Globus pallidus (tissue), 1 donor: ENCODE measurements at regions not wholly inside any gene's neighbourhood (a gene's known extent, or its start where the extent isn't known, plus 50 kb on each side); places are given as distances from the start of the nearest gene placed in this dataset.

Experiments used
- DNase-seq: peaks from one replicate; pipeline ENCODE4 v3.0.0-alpha.2; 2015; ENCODE audit warnings: low spot score

- DNase-seq, result no peak
These were observed 131.7 kb downstream of the CLCN4 start for GRCh38 chrX:10288373-10288975.

- no peak for DNase-seq
These were observed 139.8 kb downstream of the CLCN4 start for GRCh38 chrX:10296576-10296975.

GRCh38 chrX:10310511-10310910 is 153.7 kb downstream of the CLCN4 start:
- no peak for DNase-seq

- DNase-seq, result no peak
These were observed 157.8 kb downstream of the CLCN4 start for GRCh38 chrX:10314530-10315104.

GRCh38 chrX:10325611-10326010 is 168.8 kb downstream of the CLCN4 start:
- DNase-seq, result no peak

GRCh38 chrX:10326578-10326977 is 169.8 kb downstream of the CLCN4 start:
- peak; percentile 11 for DNase-seq

GRCh38 chrX:10327651-10328050 is 170.9 kb downstream of the CLCN4 start:
- DNase-seq, result no peak

GRCh38 chrX:10329984-10330383 is 173.2 kb downstream of the CLCN4 start:
- DNase-seq, result no peak

GRCh38 chrX:10341309-10341708 is 184.5 kb downstream of the CLCN4 start:
- no peak for DNase-seq

GRCh38 chrX:10350221-10350620 is 193.4 kb downstream of the CLCN4 start:
- DNase-seq, result no peak

GRCh38 chrX:10350981-10351380 is 194.2 kb downstream of the CLCN4 start:
- no peak for DNase-seq

GRCh38 chrX:10352536-10352935 is 195.8 kb downstream of the CLCN4 start:
- DNase-seq, result no peak

GRCh38 chrX:10356979-10357378 is 200.2 kb downstream of the CLCN4 start:
- DNase-seq, result no peak

GRCh38 chrX:10358958-10359357 is 202.2 kb downstream of the CLCN4 start:
- DNase-seq, result no peak

GRCh38 chrX:10360116-10360515 is 203.3 kb downstream of the CLCN4 start:
- DNase-seq, result peak; percentile 4

- DNase-seq, result no peak
These were observed 208.9 kb downstream of the CLCN4 start for GRCh38 chrX:10365532-10366265.

- no peak for DNase-seq
These were observed 210.6 kb downstream of the CLCN4 start for GRCh38 chrX:10367406-10367805.

- no peak for DNase-seq
These were observed 214.2 kb downstream of the CLCN4 start for GRCh38 chrX:10370976-10371375.

- DNase-seq, result no peak
These were observed 220.7 kb downstream of the CLCN4 start for GRCh38 chrX:10377427-10377826.

GRCh38 chrX:10379878-10380277 is 223.1 kb downstream of the CLCN4 start:
- DNase-seq, result no peak

GRCh38 chrX:10380300-10380699 is 223.5 kb downstream of the CLCN4 start:
- DNase-seq, result no peak

- DNase-seq, result no peak
These were observed 224.4 kb downstream of the CLCN4 start for GRCh38 chrX:10381193-10381592.

GRCh38 chrX:10387011-10387410 is 230.2 kb downstream of the CLCN4 start:
- DNase-seq, result no peak

- DNase-seq, result no peak
These were observed 230.2 kb downstream of the MID1 start for GRCh38 chrX:10390187-10390586.
